Activated CD4-positive, alpha-beta T cell treated with anti-CD3 and anti-CD28 coated beads for 1 hour (primary cell): ENCODE measurements at regions not wholly inside any gene's neighbourhood (a gene's known extent, or its start where the extent isn't known, plus 50 kb on each side); places are given as distances from the start of the nearest gene placed in this dataset.
"Not testable (repeated sequence)": the region's sequence is repeated elsewhere in the genome, so short reads cannot be mapped to it uniquely, and the experiment has no call there.

Source experiments
- DNase-seq: peaks from one replicate; pipeline ENCODE4 v3.0.0-alpha.2; 2020

GRCh38 chr10:14423111-14423744 lies 92.5 kb upstream of the FRMD4A start:
- DNase-seq: no peak

GRCh38 chr10:14422431-14422830 lies 91.7 kb upstream of the FRMD4A start:
- DNase-seq: no peak

GRCh38 chr10:14421941-14422340 lies 91.2 kb upstream of the FRMD4A start:
- no peak for DNase-seq

GRCh38 chr10:14417336-14417735 lies 86.6 kb upstream of the FRMD4A start:
- not testable (repeated sequence) for DNase-seq

GRCh38 chr10:14416308-14416700 lies 85.6 kb upstream of the FRMD4A start:
- DNase-seq: no peak

GRCh38 chr10:14415676-14416307 lies 85.1 kb upstream of the FRMD4A start:
- DNase-seq: no peak

GRCh38 chr10:14414901-14415300 lies 84.2 kb upstream of the FRMD4A start:
- DNase-seq: no peak

- DNase-seq: no peak
Observed at GRCh38 chr10:14413523-14413922, 82.8 kb upstream of the FRMD4A start.

- DNase-seq: no peak
Observed at GRCh38 chr10:14412624-14413023, 81.9 kb upstream of the FRMD4A start.

GRCh38 chr10:14409856-14410458 lies 79.2 kb upstream of the FRMD4A start:
- DNase-seq: no peak

- no peak for DNase-seq
Observed at GRCh38 chr10:14409247-14409646, 78.5 kb upstream of the FRMD4A start.

- DNase-seq: no peak
Observed at GRCh38 chr10:14408139-14408538, 77.4 kb upstream of the FRMD4A start.

- no peak for DNase-seq
Observed at GRCh38 chr10:14407567-14407966, 76.8 kb upstream of the FRMD4A start.

GRCh38 chr10:14405076-14406065 lies 74.6 kb upstream of the FRMD4A start:
- no peak for DNase-seq

GRCh38 chr10:14403881-14404623 lies 73.3 kb upstream of the FRMD4A start:
- no peak for DNase-seq

GRCh38 chr10:14403359-14403758 lies 72.6 kb upstream of the FRMD4A start:
- no peak for DNase-seq

GRCh38 chr10:14399641-14400040 lies 68.9 kb upstream of the FRMD4A start:
- no peak for DNase-seq

- no peak for DNase-seq
Observed at GRCh38 chr10:14397066-14397465, 66.3 kb upstream of the FRMD4A start.

- no peak for DNase-seq
Observed at GRCh38 chr10:14396411-14397048, 65.8 kb upstream of the FRMD4A start.

GRCh38 chr10:14394179-14394578 lies 63.5 kb upstream of the FRMD4A start:
- no peak for DNase-seq

GRCh38 chr10:14391342-14391741 lies 60.6 kb upstream of the FRMD4A start:
- no peak for DNase-seq

- DNase-seq: no peak
Observed at GRCh38 chr10:14389981-14390590, 59.4 kb upstream of the FRMD4A start.
